Mammary epithelial cell (primary cell): ENCODE measurements at regions not wholly inside any gene's neighbourhood (a gene's known extent, or its start where the extent isn't known, plus 50 kb on each side); places are given as distances from the start of the nearest gene placed in this dataset.

Experiments used
- EZH2 ChIP-seq: IDR thresholded peaks from 2 replicates; pipeline ENCODE4 v1.6.1; 2012; ENCODE audit warnings: low read length, inconsistent platforms, borderline replicate concordance
- TF ChIP-seq, protein P1 (sequence below), 2 donors: IDR thresholded peaks in 1 of 2; conservative IDR thresholded peaks in 1 of 2; 2 replicates each; pipeline ENCODE4 v1.5.1; 2011 to 2012; ENCODE audit warnings: inconsistent platforms in 2 of 2, low read length in 2 of 2, mild to moderate bottlenecking in 2 of 2, control low read depth in 1 of 2, low read depth in 1 of 2; ENCODE audit not compliant: insufficient read depth in 1 of 2; ENCODE audit errors: extremely low read depth in 1 of 2

DNA sequence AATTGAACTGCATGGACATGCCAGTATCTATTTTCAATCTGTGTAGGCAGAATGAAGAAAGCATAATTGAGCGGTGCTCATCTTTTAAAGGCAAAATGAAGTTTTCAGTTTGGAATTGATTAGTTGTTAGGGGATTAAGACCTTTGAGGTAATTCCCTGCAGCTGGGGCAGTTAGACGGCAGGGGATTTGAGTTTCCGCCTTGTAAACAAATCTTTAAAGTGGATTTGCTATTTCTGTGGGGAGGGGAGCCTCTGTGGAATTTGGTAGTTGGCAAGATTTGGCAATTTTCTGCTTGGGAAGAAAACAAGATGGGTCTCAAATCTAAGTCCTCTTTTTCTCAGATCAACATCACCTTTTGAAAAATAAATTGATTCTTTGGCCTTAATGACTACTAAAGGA is 212.5 kb upstream of the CNTN6 start:
- TF ChIP-seq, protein P1, sequence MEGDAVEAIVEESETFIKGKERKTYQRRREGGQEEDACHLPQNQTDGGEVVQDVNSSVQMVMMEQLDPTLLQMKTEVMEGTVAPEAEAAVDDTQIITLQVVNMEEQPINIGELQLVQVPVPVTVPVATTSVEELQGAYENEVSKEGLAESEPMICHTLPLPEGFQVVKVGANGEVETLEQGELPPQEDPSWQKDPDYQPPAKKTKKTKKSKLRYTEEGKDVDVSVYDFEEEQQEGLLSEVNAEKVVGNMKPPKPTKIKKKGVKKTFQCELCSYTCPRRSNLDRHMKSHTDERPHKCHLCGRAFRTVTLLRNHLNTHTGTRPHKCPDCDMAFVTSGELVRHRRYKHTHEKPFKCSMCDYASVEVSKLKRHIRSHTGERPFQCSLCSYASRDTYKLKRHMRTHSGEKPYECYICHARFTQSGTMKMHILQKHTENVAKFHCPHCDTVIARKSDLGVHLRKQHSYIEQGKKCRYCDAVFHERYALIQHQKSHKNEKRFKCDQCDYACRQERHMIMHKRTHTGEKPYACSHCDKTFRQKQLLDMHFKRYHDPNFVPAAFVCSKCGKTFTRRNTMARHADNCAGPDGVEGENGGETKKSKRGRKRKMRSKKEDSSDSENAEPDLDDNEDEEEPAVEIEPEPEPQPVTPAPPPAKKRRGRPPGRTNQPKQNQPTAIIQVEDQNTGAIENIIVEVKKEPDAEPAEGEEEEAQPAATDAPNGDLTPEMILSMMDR (conservative IDR thresholded peaks at IDR 0.05 in 1 of 2, IDR thresholded peaks at IDR 0.05 in 1 of 2; ENCODE audit: extremely low read depth in 1 of 2, insufficient read depth in 1 of 2, low read depth in 1 of 2, low read length in 2 of 2) = no peak
- no peak for TF ChIP-seq EZH2
